ENCODE measurements at regions not wholly inside any gene's neighbourhood (a gene's known extent, or its start where the extent isn't known, plus 50 kb on each side); places are given as distances from the start of the nearest gene placed in this dataset.

- TF ChIP-seq CTCF (IDR thresholded peaks at IDR 0.05; ENCODE audit: low read depth, low read length, missing input control) (no peak), RAD21 (IDR thresholded peaks at IDR 0.05) (no peak), GABPA (IDR thresholded peaks at IDR 0.05 in 1 of 2, conservative IDR thresholded peaks at IDR 0.05 in 1 of 2) (no peak), RXRA (IDR thresholded peaks at IDR 0.05) (no peak), SP1 (IDR thresholded peaks at IDR 0.05) (no peak), TAF1 (conservative IDR thresholded peaks at IDR 0.05) (no peak), NR2F2 (IDR thresholded peaks at IDR 0.05) (no peak), ATF3 (IDR thresholded peaks at IDR 0.05) (no peak), FOXA2 (IDR thresholded peaks at IDR 0.05) (no peak), JUND (IDR thresholded peaks at IDR 0.05) (no peak), MAX (IDR thresholded peaks at IDR 0.05) (no peak), YY1 (IDR thresholded peaks at IDR 0.05) (no peak)
Measured at GRCh38 chr3:73321286-73321999, 260.0 kb downstream of the EBLN2 start.

Measured in liver (tissue), 3 donors.